Colonic mucosa (tissue), 4 donors: ENCODE measurements at regions not wholly inside any gene's neighbourhood (a gene's known extent, or its start where the extent isn't known, plus 50 kb on each side); places are given as distances from the start of the nearest gene placed in this dataset.

ENCODE experiments used
- DNase-seq: peaks from one replicate; pipeline ENCODE4 v3.0.0-alpha.2; 2020
- H3K27ac ChIP-seq: fragments of 200-600 bp; one replicate; pipeline ENCODE4 v1.8.0; 2021
- H3K27me3 ChIP-seq: fragments of 200-600 bp; one replicate; pipeline ENCODE4 v1.8.0; 2021
- H3K36me3 ChIP-seq: fragments of 200-600 bp; one replicate; pipeline ENCODE4 v1.8.0; 2021
- H3K4me1 ChIP-seq: fragments of 200-600 bp; one replicate; pipeline ENCODE4 v1.8.0; 2021; ENCODE audit warnings: mild to moderate bottlenecking
- H3K4me3 ChIP-seq: fragments of 200-600 bp; one replicate; pipeline ENCODE4 v1.8.0; 2021
- H3K9ac ChIP-seq, 2 donors: one replicate each; pipeline ENCODE4 v1.7.0; 2013; ENCODE audit warnings: control low read depth in 2 of 2, low read depth in 2 of 2, low read length in 2 of 2
- H3K9me3 ChIP-seq: fragments of 200-600 bp; one replicate; pipeline ENCODE4 v1.8.0; 2021
- CTCF ChIP-seq: fragments of 200-600 bp; IDR thresholded peaks from one replicate; pipeline ENCODE4 v1.8.0; 2022; ENCODE audit warnings: antibody characterized with exemption, mild to moderate bottlenecking
- intact Hi-C: fragments of 100-400 bp; cut with DNase I; formaldehyde crosslinking; loops from one replicate; pipeline ENCODE4 v1.14.1; 2022
- donor health status: healthy.
- donor health status: DM: no; HTN: no; CAD: no.
- donor health status: DM: no; HTN: no; CAD: no.

DNA sequence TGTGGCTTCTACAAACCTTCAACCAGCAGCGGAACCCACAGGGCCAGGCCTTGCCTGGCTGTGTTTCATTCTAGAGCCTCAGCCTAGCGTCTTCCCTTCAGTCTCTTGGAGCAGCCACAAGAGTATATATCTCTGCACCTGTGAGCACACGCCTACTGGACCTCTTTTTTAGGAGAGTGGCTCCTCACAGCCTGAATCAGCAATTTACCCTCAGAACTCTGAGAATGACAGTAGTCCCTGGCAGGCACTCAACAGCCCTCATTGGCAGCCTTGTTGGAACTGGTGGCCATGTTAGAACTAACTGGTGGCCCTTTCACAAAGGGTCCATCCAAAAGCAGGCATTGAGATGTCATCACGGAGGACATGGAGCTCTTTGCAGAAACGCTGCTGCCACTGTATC is 138.9 kb downstream of the BCOR start:
- Histone ChIP-seq H3K9me3 (no peaks in the 10 kb centered on the region), H3K9ac (no peak overlapping the region), H3K4me1 (no peaks in the 10 kb centered on the region), H3K36me3 (no peaks in the 10 kb centered on the region), H3K27ac (no peak overlapping the region), H3K4me3 (no peak overlapping the region), H3K27me3 (no peaks in the 10 kb centered on the region)
- no peak for DNase-seq
- intact Hi-C loops: no loop called here
- no peak for TF ChIP-seq CTCF

DNA sequence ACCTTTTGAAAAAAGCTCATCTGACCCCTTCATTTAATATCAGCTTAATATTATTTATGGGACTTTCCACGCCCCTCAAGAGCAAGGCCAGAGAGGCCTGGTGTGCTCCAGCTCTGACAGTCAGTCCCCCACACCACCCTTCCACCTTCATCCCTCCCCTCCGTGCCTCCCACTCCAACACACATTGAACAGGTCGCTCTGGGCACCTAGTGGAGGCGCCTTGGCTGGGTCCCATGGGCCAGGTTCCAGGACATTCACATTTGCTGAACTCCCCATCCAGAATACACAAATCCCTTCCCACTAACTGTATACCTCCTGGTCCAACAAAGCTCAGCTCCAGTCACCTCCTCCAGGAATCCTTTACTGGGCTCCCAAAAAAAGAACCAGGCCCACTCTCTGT is 137.5 kb downstream of the BCOR start:
- no peaks in the 10 kb centered on the region for H3K9me3 ChIP-seq
- DNase-seq: no peak
- H3K36me3 ChIP-seq: no peaks in the 10 kb centered on the region
- no peaks in the 10 kb centered on the region for H3K4me1 ChIP-seq
- no peak overlapping the region for H3K27ac ChIP-seq
- H3K4me3 ChIP-seq: no peak overlapping the region
- H3K27me3 ChIP-seq: no peaks in the 10 kb centered on the region
- no peak overlapping the region for H3K9ac ChIP-seq
- no peak for TF ChIP-seq CTCF
- intact Hi-C loops: no loop called here

GRCh38 chrX:39961441-39961840 is 136.3 kb downstream of the BCOR start:
- H3K4me1 ChIP-seq: no peaks in the 10 kb centered on the region
- no peaks in the 10 kb centered on the region for H3K27me3 ChIP-seq
- no peak overlapping the region for H3K9ac ChIP-seq
- no peaks in the 10 kb centered on the region for H3K36me3 ChIP-seq
- no peak for TF ChIP-seq CTCF
- H3K4me3 ChIP-seq: no peak overlapping the region
- intact Hi-C loops: no loop called here
- no peak overlapping the region for H3K27ac ChIP-seq
- no peak for DNase-seq
- no peaks in the 10 kb centered on the region for H3K9me3 ChIP-seq

GRCh38 chrX:39965051-39965573 is 132.6 kb downstream of the BCOR start:
- DNase-seq: no peak

GRCh38 chrX:39966176-39966575 is 131.6 kb downstream of the BCOR start:
- Histone ChIP-seq H3K4me3 (no peak overlapping the region), H3K36me3 (no peaks in the 10 kb centered on the region), H3K27me3 (no peaks in the 10 kb centered on the region), H3K4me1 (no peaks in the 10 kb centered on the region), H3K27ac (no peak overlapping the region), H3K9me3 (no peaks in the 10 kb centered on the region), H3K9ac (no peak overlapping the region)
- no peak for DNase-seq
- no peak for TF ChIP-seq CTCF
- intact Hi-C loops: no loop called here

More at GRCh38 chrX:39965051-39965573, 132.6 kb downstream of the BCOR start:
- no peaks in the 10 kb centered on the region for H3K9me3 ChIP-seq
- no peaks in the 10 kb centered on the region for H3K4me1 ChIP-seq
- intact Hi-C loops: no loop called here
- no peak overlapping the region for H3K4me3 ChIP-seq
- TF ChIP-seq CTCF: no peak
- no peak overlapping the region for H3K27ac ChIP-seq
- no peaks in the 10 kb centered on the region for H3K36me3 ChIP-seq
- H3K27me3 ChIP-seq: no peaks in the 10 kb centered on the region
- no peak overlapping the region for H3K9ac ChIP-seq
